Endothelial cell of umbilical vein (primary cell): ENCODE measurements at regions not wholly inside any gene's neighbourhood (a gene's known extent, or its start where the extent isn't known, plus 50 kb on each side); places are given as distances from the start of the nearest gene placed in this dataset.

Experiments
- BruUV-seq: library from RNA; stranded (reverse); fragments of 400-500 nt; replicated peaks from 2 replicates; lab custom pipeline; 2021; lab: Mats Ljungman, UMichigan
- CTCF ChIA-PET: fragments of 300-600, 350-600 bp; sonication (Branson Sonifier 250); formaldehyde crosslinking; loops from one replicate; lab custom pipeline; 2021; ENCODE audit warnings: antibody characterized with exemption, inconsistent platforms; lab: Charles Lee
- POLR2A ChIA-PET: fragments of 300-600, 350-600 bp; sonication (Branson Sonifier 250); formaldehyde crosslinking; loops from one replicate; lab custom pipeline; 2021; ENCODE audit warnings: antibody characterized with exemption, inconsistent platforms; lab: Charles Lee
- DNase-seq: peaks from one replicate; pipeline ENCODE4 v3.0.0-alpha.2; 2011; ENCODE audit warnings: low read depth, low spot score
- FAIRE-seq: peaks from 2 replicates; lab custom pipeline; 2011; peaks lifted over from hg19 to GRCh38; lab: Jason Lieb, UNC
- H2AFZ ChIP-seq: 2 replicates; pipeline ENCODE4 v1.6.0; 2012; ENCODE audit warnings: low read depth, low read length, control low read depth, inconsistent platforms
- H3K27ac ChIP-seq: 2 replicates; pipeline ENCODE4 v1.5.1; 2011; ENCODE audit warnings: low read depth, mild to moderate bottlenecking, control low read depth, low read length, moderate library complexity; ENCODE audit not compliant: insufficient read depth
- H3K27me3 ChIP-seq, 2 experiments: 2 replicates each; pipeline versions ENCODE4 v1.6.0 to v1.6.1; 2011; ENCODE audit warnings: low read length in 2 of 2, mixed read lengths in 1 of 2; ENCODE audit not compliant: control insufficient read depth in 2 of 2, insufficient read depth in 2 of 2
- H3K36me3 ChIP-seq, 2 experiments: 2 replicates in 1 of 2; 3 replicates in 1 of 2; pipeline ENCODE4 v1.5.1; 2011; ENCODE audit warnings: low read length in 2 of 2, mild to moderate bottlenecking in 1 of 2, moderate library complexity in 1 of 2; ENCODE audit not compliant: control insufficient read depth in 2 of 2, insufficient read depth in 2 of 2; ENCODE audit errors: extremely low read depth in 1 of 2
- H3K4me1 ChIP-seq: 3 replicates; pipeline ENCODE4 v1.5.1; 2011; ENCODE audit warnings: mild to moderate bottlenecking, low read length; ENCODE audit not compliant: control insufficient read depth, insufficient read depth; ENCODE audit errors: extremely low read depth
- H3K4me2 ChIP-seq: 2 replicates; pipeline ENCODE4 v1.6.1; 2011; ENCODE audit warnings: low read length, control low read depth, mixed read lengths; ENCODE audit not compliant: insufficient read depth
- H3K4me3 ChIP-seq, 3 experiments: fragments of 200-600 bp in 1 of 3; sonication (generic), shearing (Covaris generic) in 1 of 3; replicated peaks in 1 of 3; 2 replicates each; pipeline ENCODE4 v1.5.1; 2011 to 2016; ENCODE audit warnings: control low read depth in 3 of 3, low read length in 3 of 3, mild to moderate bottlenecking in 2 of 3, inconsistent platforms in 1 of 3, low read depth in 1 of 3, moderate library complexity in 1 of 3; ENCODE audit not compliant: insufficient read depth in 1 of 3
- H3K79me2 ChIP-seq: 2 replicates; pipeline ENCODE4 v1.6.0; 2012; ENCODE audit warnings: low read length, inconsistent platforms; ENCODE audit not compliant: control insufficient read depth, insufficient read depth
- H3K9ac ChIP-seq: replicated peaks from 2 replicates; pipeline ENCODE3; 2011; ENCODE audit warnings: low read length, control low read depth; ENCODE audit not compliant: insufficient read depth; ENCODE audit errors: extremely low read depth
- H3K9me1 ChIP-seq: replicated peaks from 3 replicates; pipeline ENCODE4 v1.6.0; 2011; ENCODE audit warnings: mild to moderate bottlenecking, low read length; ENCODE audit not compliant: control insufficient read depth, insufficient read depth; ENCODE audit errors: extremely low read depth
- H3K9me3 ChIP-seq: replicated peaks from 2 replicates; pipeline ENCODE4 v1.5.1; 2012; ENCODE audit warnings: low read length, inconsistent platforms; ENCODE audit not compliant: control insufficient read depth, insufficient read depth
- H4K20me1 ChIP-seq: replicated peaks from 2 replicates; pipeline ENCODE3; 2011; ENCODE audit warnings: mild to moderate bottlenecking, low read length; ENCODE audit not compliant: control insufficient read depth, insufficient read depth; ENCODE audit errors: extremely low read depth
- CTCF ChIP-seq, 2 donors: IDR thresholded peaks; 1 replicate in 1 of 2; 2 replicates in 1 of 2; pipeline ENCODE4 v1.5.1; 2011; ENCODE audit warnings: low read length in 2 of 2, mild to moderate bottlenecking in 2 of 2, moderate library complexity in 2 of 2, control low read depth in 1 of 2, inconsistent platforms in 1 of 2, low read depth in 1 of 2; ENCODE audit not compliant: insufficient read depth in 1 of 2; ENCODE audit errors: extremely low read depth in 1 of 2
- EZH2 ChIP-seq: IDR thresholded peaks from 2 replicates; pipeline ENCODE4 v1.6.1; 2012; ENCODE audit warnings: borderline replicate concordance, low read depth, mild to moderate bottlenecking, moderate library complexity, low read length, inconsistent platforms; ENCODE audit not compliant: severe bottlenecking
- FOS ChIP-seq: IDR thresholded peaks from 2 replicates; pipeline ENCODE4 v1.6.1; 2011; ENCODE audit warnings: mild to moderate bottlenecking, low read length, moderate library complexity, borderline replicate concordance; ENCODE audit not compliant: insufficient read depth
- JUN ChIP-seq: IDR thresholded peaks from 2 replicates; pipeline ENCODE4 v1.6.1; 2011; ENCODE audit warnings: borderline replicate concordance, low read depth; ENCODE audit not compliant: insufficient read length, insufficient read depth
- POLR2A ChIP-seq: IDR thresholded peaks from 2 replicates; pipeline ENCODE4 v1.6.1; 2012; ENCODE audit warnings: low read depth, mild to moderate bottlenecking, control low read depth, low read length
- POLR2AphosphoS5 ChIP-seq: IDR thresholded peaks from 2 replicates; pipeline ENCODE4 v1.6.1; 2012; ENCODE audit warnings: low read depth, mild to moderate bottlenecking, control low read depth, low read length, moderate library complexity; ENCODE audit not compliant: insufficient read depth
- dilution Hi-C: fragments of 300-500 bp; cut with MboI; formaldehyde crosslinking; loops from one replicate; pipeline ENCODE4 v1.15.0; 2019; ENCODE audit warnings: low sequenced_read_pairs; ENCODE audit not compliant: extremely low pct_ligation_motif_present
- intact Hi-C: fragments of 100-400 bp; cut with micrococcal nuclease; formaldehyde crosslinking; loops from one replicate; pipeline ENCODE4 v1.10.0; 2022

GRCh38 chr9:89889865-89890264 lies 285.1 kb downstream of the GADD45G start:
- FAIRE-seq = no peak
- no peak for TF ChIP-seq POLR2AphosphoS5
- no peaks in the 10 kb centered on the region for H4K20me1 ChIP-seq

GRCh38 chr9:89890326-89890980 lies 285.6 kb downstream of the GADD45G start:
- H3K36me3 ChIP-seq = no peaks in the 10 kb centered on the region
- TF ChIP-seq FOS (no peak), EZH2 (no peak), JUN (no peak), CTCF (IDR thresholded peaks at IDR 0.05; ENCODE audit: extremely low read depth in 1 of 2, insufficient read depth in 1 of 2, low read depth in 1 of 2, low read length in 2 of 2) (no peak), POLR2A (no peak)
- dilution Hi-C loops (no loop called here), intact Hi-C loops (no loop called here)
- no peak for FAIRE-seq
- H3K79me2 ChIP-seq = no peaks in the 10 kb centered on the region
- H3K9me1 ChIP-seq = no peaks in the 10 kb centered on the region
- no peaks in the 10 kb centered on the region for H3K4me1 ChIP-seq
- no peaks in the 10 kb centered on the region for H3K9me3 ChIP-seq
- no peak overlapping the region for H3K4me3 ChIP-seq
- no peaks in the 10 kb centered on the region for H3K27me3 ChIP-seq
- DNase-seq = no peak
- POLR2A ChIA-PET = no interaction called here
- H3K9ac ChIP-seq = no peak overlapping the region
- H2AFZ ChIP-seq = no peak overlapping the region
- H3K4me2 ChIP-seq = no peak overlapping the region
- no TSS peak for BruUV-seq
- CTCF ChIA-PET = no interaction called here
- no peaks in the 10 kb centered on the region for H4K20me1 ChIP-seq
- H3K27ac ChIP-seq = no peak overlapping the region

More at GRCh38 chr9:89889865-89890264, 285.1 kb downstream of the GADD45G start:
- Histone ChIP-seq H3K36me3 (no peaks in the 10 kb centered on the region), H2AFZ (no peak overlapping the region), H3K4me2 (no peak overlapping the region), H3K9me3 (no peaks in the 10 kb centered on the region), H3K27me3 (no peaks in the 10 kb centered on the region), H3K4me3 (no peak overlapping the region), H3K27ac (no peak overlapping the region), H3K9me1 (no peaks in the 10 kb centered on the region), H3K79me2 (no peaks in the 10 kb centered on the region), H3K4me1 (no peaks in the 10 kb centered on the region), H3K9ac (no peak overlapping the region)
- DNase-seq = no peak
- CTCF ChIA-PET = interaction anchor here (1.4 kb wide), 1 partner anchor 161 kb away, joined by 3 read pairs; no protein-coding TSS in a partner anchor
- no TSS peak for BruUV-seq
- intact Hi-C loops = no loop called here
- dilution Hi-C loops = no loop called here
- POLR2A ChIA-PET = no interaction called here
